HG02884 (cell line): ENCODE measurements at regions not wholly inside any gene's neighbourhood (a gene's known extent, or its start where the extent isn't known, plus 50 kb on each side); places are given as distances from the start of the nearest gene placed in this dataset.
"Not testable (repeated sequence)": the region's sequence is repeated elsewhere in the genome, so short reads cannot be mapped to it uniquely, and the experiment has no call there.

Source experiments
- ATAC-seq: cut with Tn5 transposase; IDR thresholded peaks from one replicate; pipeline ENCODE4 v1.9.1; 2021; ENCODE audit warnings: mild to moderate bottlenecking, moderate library complexity; ENCODE audit not compliant: unreplicated experiment

- ATAC-seq: no peak
These were observed 140.1 kb upstream of the ATP2B1 start for GRCh38 chr12:89848732-89849131.

GRCh38 chr12:89846473-89847055 is 137.9 kb upstream of the ATP2B1 start:
- no peak for ATAC-seq

- ATAC-seq: no peak
These were observed 137.1 kb upstream of the ATP2B1 start for GRCh38 chr12:89845767-89846166.

GRCh38 chr12:89845366-89845765 is 136.7 kb upstream of the ATP2B1 start:
- ATAC-seq: no peak

- ATAC-seq: no peak
These were observed 135.9 kb upstream of the ATP2B1 start for GRCh38 chr12:89844539-89844938.

GRCh38 chr12:89840162-89840922 is 131.7 kb upstream of the ATP2B1 start:
- no peak for ATAC-seq

- ATAC-seq: no peak
These were observed 130.8 kb upstream of the ATP2B1 start for GRCh38 chr12:89839444-89839843.

GRCh38 chr12:89838833-89839232 is 130.2 kb upstream of the ATP2B1 start:
- ATAC-seq: no peak

- ATAC-seq: no peak
These were observed 127.4 kb upstream of the ATP2B1 start for GRCh38 chr12:89836026-89836425.

- ATAC-seq: no peak
These were observed 126.0 kb upstream of the ATP2B1 start for GRCh38 chr12:89834676-89835075.

- ATAC-seq: no peak
These were observed 125.0 kb upstream of the ATP2B1 start for GRCh38 chr12:89833337-89834252.

GRCh38 chr12:89832336-89832735 is 123.7 kb upstream of the ATP2B1 start:
- ATAC-seq: no peak

- no peak for ATAC-seq
These were observed 122.9 kb upstream of the ATP2B1 start for GRCh38 chr12:89831310-89832095.

- no peak for ATAC-seq
These were observed 120.9 kb upstream of the ATP2B1 start for GRCh38 chr12:89829434-89829975.

- ATAC-seq: no peak
These were observed 119.9 kb upstream of the ATP2B1 start for GRCh38 chr12:89828575-89828974.

GRCh38 chr12:89827592-89827991 is 119.0 kb upstream of the ATP2B1 start:
- ATAC-seq: no peak

- ATAC-seq: no peak
These were observed 117.8 kb upstream of the ATP2B1 start for GRCh38 chr12:89826468-89826867.

- no peak for ATAC-seq
These were observed 117.2 kb upstream of the ATP2B1 start for GRCh38 chr12:89825591-89826449.

- no peak for ATAC-seq
These were observed 116.2 kb upstream of the ATP2B1 start for GRCh38 chr12:89824822-89825221.

- not testable (repeated sequence) for ATAC-seq
These were observed 114.4 kb upstream of the ATP2B1 start for GRCh38 chr12:89822992-89823391.
